ENCODE measurements at regions not wholly inside any gene's neighbourhood (a gene's known extent, or its start where the extent isn't known, plus 50 kb on each side); places are given as distances from the start of the nearest gene placed in this dataset.
"Not testable (repeated sequence)": the region's sequence is repeated elsewhere in the genome, so short reads cannot be mapped to it uniquely, and the experiment has no call there.

GRCh38 chr2:34729845-34730244 lies 1130.7 kb upstream of the FAM98A start:
- DNase-seq (ENCODE audit: low read depth, low spot score), result no peak

GRCh38 chr2:34724107-34724506 lies 1125.0 kb upstream of the FAM98A start:
- DNase-seq (ENCODE audit: low read depth, low spot score), result no peak

DNA sequence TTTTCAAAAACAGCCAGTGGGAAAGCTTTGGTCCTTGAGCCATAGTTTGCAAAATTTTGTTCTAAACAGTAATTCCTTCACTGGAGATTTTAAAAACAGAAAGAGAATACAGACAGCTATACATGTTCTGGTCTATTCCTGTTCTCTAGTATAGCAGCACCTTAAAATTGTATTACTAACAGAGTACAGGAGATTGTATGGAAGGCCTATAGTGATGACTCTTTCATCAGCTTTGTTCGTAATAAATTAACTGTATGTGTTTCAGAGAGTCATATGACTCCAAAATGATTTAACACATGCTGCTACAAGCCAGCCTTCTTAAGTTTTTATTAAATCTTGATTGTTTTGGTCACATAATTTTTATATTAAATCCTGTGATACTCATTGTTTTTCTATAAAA lies 1124.6 kb upstream of the FAM98A start:
- no peak for DNase-seq (ENCODE audit: low read depth, low spot score)

DNA sequence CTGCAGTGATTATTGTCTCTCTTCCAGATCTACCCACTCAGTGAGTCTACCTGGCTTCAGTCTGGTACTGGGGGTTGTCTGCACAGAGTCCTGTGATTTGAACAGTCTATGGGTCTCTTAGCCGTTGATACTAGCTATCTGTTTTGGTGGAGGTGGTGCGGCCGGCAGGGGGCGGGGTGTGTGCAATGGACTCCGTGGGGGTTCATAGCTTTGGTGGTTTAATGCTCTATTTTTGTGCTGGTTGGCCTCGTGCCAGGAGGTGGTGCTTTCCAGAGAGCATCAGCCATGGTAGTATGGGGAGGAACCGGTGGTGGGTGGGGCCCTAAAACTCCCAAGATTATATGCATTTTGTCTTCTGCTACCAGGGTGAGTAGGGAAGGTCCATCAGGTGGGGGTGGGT lies 1120.1 kb upstream of the FAM98A start:
- DNase-seq (ENCODE audit: low read depth, low spot score), result no peak

DNA sequence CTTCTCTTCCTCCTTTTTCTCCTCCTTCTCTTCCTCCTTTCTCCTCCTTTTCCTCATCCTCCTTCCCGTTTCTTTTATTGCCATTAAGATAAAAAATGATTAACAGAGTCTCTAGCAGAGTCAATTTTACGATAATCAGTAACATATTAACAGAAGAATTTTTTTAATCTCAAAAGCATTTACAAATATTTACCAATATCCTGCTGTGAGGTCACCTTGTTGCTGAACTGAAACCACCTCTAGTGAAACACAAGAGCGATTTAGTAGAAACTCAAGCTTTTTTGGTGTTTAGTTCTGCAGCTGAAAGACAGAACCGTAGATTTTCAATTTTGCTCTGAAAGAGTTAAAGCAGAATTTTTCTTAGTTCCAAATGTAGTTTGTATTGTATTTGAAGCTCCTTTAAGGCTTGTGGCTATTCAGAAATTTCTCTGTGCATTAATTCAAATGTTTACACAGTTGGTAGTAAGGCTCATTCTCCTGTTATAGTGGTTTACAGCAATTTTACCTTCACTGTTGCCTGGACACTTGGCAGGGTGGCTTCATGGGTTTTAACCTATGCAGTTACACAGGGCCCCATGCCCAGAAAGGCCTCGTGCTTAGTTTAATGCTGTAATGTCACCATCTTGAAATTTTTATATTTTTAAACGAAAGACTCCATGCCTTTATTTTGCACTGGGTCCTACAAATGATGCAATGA lies 1106.6 kb upstream of the FAM98A start:
- no peak for DNase-seq (ENCODE audit: low read depth, low spot score)

DNA sequence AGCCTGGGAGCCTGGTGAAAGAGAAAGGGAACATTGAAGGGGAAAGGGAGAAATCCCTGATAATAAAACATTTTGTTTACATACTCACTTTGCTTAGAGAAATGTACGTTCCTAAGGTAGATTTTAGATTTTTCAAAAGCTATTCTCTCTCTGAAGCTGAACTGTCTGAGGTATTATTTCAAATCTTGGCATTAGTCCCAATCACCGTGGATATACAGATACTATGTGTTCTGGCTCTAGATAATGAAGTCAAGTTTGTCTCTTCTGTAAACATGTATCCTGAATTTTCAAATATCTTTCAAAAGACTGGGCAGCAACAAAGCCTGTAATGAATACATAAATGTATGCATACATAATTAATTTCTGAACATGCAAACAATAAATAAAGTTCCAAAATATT lies 1104.2 kb upstream of the FAM98A start:
- DNase-seq (ENCODE audit: low read depth, low spot score), result no peak

GRCh38 chr2:34702391-34702790 lies 1103.3 kb upstream of the FAM98A start:
- DNase-seq (ENCODE audit: low read depth, low spot score), result not testable (repeated sequence)

DNA sequence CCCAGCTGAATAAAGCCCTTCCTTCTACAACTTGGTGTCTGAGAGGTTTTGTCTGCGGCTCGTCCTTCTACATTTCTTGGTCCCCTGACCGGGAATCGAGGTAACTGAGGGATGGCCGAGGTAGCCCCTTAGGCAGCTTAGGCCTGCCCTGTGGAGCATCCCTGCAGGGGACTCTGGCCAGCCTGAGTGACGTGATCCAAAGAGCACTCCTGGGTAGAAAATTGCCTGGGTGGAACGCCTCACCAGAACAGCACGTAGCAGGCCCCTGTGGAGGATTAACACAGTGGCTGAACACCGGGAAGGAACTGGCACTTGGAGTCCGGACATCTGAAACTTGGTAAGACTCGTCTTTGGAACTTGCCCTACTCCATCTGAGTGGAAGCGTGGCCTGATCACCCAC lies 1078.5 kb upstream of the FAM98A start:
- not testable (repeated sequence) for DNase-seq (ENCODE audit: low read depth, low spot score)

DNA sequence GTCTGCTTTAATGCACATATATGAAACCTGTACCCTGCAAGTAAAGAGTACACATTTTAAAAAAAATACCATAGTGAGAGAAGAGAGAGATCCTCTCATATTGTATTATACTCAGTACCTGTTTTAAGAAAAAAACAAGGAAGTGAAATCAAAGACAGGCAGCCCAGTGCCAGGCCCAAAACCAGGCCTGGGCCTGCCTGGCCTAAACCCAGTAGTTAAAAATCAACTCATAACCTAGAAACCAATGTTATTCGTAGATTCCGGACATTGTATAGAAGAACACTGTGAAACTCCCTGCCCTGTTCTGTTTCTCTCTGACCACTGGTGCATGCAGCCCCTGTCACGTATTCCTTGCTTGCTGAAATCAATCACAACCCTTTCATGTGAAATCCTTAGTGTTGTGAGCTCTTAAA lies 1078.0 kb upstream of the FAM98A start:
- not testable (repeated sequence) for DNase-seq (ENCODE audit: low read depth, low spot score)

DNA sequence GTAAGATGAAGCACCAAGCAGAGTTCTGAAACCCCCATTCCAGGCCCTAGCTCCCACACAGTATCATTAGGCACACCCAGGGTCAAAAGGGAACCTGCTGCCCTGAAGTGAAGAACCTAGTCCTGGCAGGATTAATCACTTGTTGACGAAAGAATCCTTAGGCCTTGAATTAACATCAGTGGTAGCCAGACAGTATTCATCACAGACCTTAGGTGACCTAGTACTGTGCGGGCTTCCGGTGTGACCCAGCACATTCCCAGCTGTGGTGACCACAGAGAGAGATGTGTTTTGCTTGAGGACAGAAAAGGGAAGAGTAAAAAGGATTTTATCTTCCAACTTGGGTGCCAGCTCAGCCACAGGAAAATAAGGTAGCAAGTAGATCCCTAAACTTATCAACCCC lies 1071.4 kb upstream of the FAM98A start:
- DNase-seq (ENCODE audit: low read depth, low spot score), result no peak

DNA sequence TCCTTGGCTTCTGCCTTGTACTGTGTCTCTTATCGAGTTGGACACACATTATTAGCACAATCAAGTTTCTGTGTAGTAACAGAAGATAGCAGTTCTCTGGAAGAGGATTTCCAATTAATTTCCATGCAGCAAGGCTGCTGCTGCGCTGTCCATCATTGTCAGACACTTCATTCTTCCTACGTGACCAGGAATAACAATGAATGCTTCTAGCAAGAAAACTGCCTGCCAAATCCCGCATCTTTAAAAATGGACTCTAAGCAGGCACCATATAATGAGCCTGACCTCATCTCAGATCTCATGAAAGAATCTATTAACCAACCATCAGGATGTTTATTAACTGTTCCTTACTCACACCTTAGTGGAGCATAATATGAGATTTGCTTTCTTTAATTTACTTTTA lies 1067.7 kb upstream of the FAM98A start:
- no peak for DNase-seq (ENCODE audit: low read depth, low spot score)

DNA sequence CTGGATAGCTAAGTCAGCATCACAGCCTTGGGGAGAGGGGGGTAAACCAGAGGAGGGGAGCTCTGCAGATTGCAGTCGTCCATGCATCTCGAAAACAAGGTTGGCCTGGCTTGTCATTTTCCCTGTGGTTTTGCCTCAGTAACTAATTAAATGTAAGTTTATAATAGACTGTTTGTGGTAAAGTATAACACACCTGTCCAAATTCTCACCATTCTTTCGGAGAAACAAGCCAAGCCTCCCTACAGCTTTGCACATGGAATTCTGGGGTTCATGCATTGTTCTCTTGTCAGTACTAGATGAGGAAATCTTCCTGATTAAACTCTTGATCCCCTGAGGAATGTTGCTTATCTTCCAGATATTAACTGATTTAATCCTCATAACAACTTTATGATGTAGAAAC lies 1065.2 kb upstream of the FAM98A start:
- no peak for DNase-seq (ENCODE audit: low read depth, low spot score)

DNA sequence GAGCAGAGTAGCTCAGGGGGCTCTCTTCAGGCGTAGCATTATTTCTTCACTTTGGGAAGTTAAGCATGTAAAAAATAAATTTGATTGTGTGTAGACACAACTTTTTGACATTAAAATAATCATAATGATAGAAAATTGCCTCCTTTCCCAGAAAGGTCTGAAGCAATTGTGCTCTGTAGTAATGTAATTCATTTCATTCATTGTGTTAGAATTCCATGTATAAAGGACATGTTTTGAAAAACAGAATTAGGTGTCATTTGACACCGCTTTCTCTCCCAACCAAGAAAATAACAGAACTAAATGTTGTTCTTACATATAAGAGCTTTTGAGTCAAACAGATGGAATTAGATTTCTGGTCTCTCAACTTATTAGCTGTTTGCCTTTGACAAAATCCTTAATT lies 1064.2 kb upstream of the FAM98A start:
- no peak for DNase-seq (ENCODE audit: low read depth, low spot score)

GRCh38 chr2:34660741-34661140 lies 1061.6 kb upstream of the FAM98A start:
- no peak for DNase-seq (ENCODE audit: low read depth, low spot score)

DNA sequence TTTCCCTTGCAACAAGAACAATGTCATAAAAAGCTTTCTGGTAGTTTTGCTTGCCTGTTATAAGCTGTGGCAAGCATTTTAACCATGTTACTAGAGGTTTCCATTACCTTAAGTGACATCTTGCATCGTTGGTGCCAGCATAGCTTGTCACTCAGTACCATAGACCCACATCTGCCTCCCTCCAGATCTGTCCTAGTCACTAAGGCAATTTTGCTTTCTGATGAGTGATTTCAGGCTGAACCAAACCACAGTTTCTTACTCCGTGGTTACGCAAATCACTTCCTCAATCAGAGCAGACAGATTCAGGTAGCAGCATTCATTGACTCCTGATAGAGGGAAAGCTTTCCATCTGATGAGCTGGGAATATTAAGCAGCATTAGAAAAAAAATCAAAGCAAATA lies 1057.5 kb upstream of the FAM98A start:
- DNase-seq (ENCODE audit: low read depth, low spot score), result no peak

GRCh38 chr2:34652636-34653035 lies 1053.5 kb upstream of the FAM98A start:
- no peak for DNase-seq (ENCODE audit: low read depth, low spot score)

DNA sequence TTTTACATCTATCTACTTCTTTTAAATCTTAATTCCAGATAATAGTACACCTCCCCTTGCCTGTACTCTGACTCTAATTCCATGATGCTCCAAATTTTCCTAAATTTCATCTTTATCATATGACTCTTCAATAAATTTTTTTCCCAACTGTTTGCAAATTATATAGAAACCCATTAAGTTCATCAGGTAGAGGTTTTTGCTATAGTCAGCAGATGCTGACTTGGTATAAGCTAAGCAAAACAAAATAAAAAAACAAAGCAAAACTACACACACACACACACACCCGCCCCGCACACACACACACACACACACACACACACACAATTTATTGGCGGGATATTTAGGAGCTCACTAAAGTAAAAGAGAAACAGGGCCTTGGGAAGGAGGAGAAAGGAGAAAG lies 1047.8 kb upstream of the FAM98A start:
- DNase-seq (ENCODE audit: low read depth, low spot score), result no peak

GRCh38 chr2:34632327-34632726 lies 1033.2 kb upstream of the FAM98A start:
- no peak for DNase-seq (ENCODE audit: low read depth, low spot score)

GRCh38 chr2:34627003-34627402 lies 1027.9 kb upstream of the FAM98A start:
- DNase-seq (ENCODE audit: low read depth, low spot score), result no peak

DNA sequence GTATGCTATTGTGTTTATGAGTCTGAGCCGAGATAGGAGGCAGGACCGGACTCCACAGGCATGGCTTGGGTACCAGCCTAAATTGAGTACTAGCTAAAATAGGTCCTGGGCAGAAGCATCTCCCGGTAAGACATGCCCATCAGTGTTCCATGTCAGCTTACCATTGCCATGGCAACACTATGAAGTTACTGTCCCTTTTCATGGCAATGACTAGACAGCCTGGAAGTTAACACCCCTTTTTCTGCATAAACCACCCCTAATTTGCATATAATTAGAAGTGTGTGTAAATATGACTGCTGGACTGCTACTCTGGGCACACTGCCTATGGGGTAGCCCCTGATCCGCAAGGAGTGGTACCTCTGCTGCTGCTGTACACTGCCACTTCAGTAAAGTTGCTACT lies 1005.1 kb upstream of the FAM98A start:
- DNase-seq (ENCODE audit: low read depth, low spot score), result no peak

DNA sequence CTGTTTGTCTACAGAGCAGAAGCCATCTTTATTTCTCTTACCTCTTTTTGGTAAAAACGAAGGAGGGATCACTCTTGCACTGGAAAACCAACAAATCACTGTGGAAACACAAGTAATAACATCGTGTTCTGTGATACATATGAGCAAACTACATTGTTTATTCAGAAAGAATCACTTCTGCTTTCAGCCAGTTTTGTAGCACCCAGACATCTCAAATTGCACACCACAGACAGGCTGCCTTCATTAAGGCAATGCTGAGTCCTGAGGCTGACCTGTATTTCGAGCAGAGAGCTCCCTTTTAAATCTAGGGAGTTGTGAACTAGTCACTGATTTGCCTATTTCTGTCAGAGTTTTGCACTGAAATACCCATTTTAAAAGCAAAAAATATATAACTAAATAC lies 1003.2 kb upstream of the FAM98A start:
- DNase-seq (ENCODE audit: low read depth, low spot score), result no peak

DNA sequence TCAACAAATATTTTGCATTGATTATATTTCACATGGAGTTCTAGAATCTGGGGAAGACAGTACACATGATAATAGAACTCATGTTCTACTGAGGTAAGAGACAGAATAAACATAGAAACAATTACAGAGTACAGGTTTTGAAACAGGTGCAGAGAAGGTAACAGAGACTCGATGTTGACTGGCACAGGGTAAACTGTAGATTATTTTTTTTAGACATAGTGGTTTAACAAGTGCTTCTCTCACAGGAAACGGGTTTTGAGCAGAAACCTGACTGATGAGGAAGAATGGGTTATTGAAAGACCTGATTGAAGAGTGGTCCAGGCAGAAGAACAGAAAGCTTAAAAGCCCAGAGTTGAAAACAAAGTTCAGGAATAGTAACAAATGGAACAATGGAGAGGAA lies 1002.5 kb upstream of the FAM98A start:
- no peak for DNase-seq (ENCODE audit: low read depth, low spot score)

GRCh38 chr2:34578641-34579040 lies 979.5 kb upstream of the FAM98A start:
- no peak for DNase-seq (ENCODE audit: low read depth, low spot score)

GRCh38 chr2:34570266-34570872 lies 971.3 kb upstream of the FAM98A start:
- DNase-seq (ENCODE audit: low read depth, low spot score), result no peak

Measured in smooth muscle cell of the brain vasculature (primary cell).